ENCODE measurements at regions not wholly inside any gene's neighbourhood (a gene's known extent, or its start where the extent isn't known, plus 50 kb on each side); places are given as distances from the start of the nearest gene placed in this dataset.

- Histone ChIP-seq H3K36me3 (ENCODE audit: insufficient read depth, low read length) (0 out of 2 replicates have a peak, but pooled peaks cover 5% of the 10 kb centered on the region), H3K4me1 (ENCODE audit: insufficient read depth, low read length) (peaks cover 20% of the 10 kb centered on the region), H3K27ac (ENCODE audit: low read length) (no peak overlapping the region), H3K27me3 (ENCODE audit: insufficient read depth, low read length, poor library complexity) (no peaks in the 10 kb centered on the region), H3K4me3 (ENCODE audit: low read depth in 1 of 2, low read length in 2 of 2) (no peak overlapping the region), H2AFZ (ENCODE audit: low read depth, low read length) (no peak overlapping the region), H3K4me2 (ENCODE audit: insufficient read depth, low read length) (no peak overlapping the region), H3K9me3 (ENCODE audit: insufficient read depth, low read length, severe bottlenecking) (no peaks in the 10 kb centered on the region), H3K79me2 (ENCODE audit: insufficient read depth, low read length) (peaks cover 92% of the 10 kb centered on the region), H4K20me1 (ENCODE audit: insufficient read depth, low read length) (peaks cover 55% of the 10 kb centered on the region), H3K9ac (ENCODE audit: low read depth, low read length) (no peak overlapping the region)
- no peak for TF ChIP-seq EZH2 (IDR thresholded peaks at IDR 0.05; ENCODE audit: borderline replicate concordance, low read depth, low read length, severe bottlenecking)
- DNase-seq (no peak), ATAC-seq (ENCODE audit: insufficient read depth, low read depth) (no peak)
Measured at GRCh38 chr14:73780896-73781295, 66.7 kb upstream of the PNMA1 start.

- Histone ChIP-seq H2AFZ (ENCODE audit: low read depth, low read length) (no peak overlapping the region), H4K20me1 (ENCODE audit: insufficient read depth, low read length) (peaks cover 60% of the 10 kb centered on the region), H3K4me1 (ENCODE audit: insufficient read depth, low read length) (peaks cover 15% of the 10 kb centered on the region), H3K4me3 (ENCODE audit: low read depth in 1 of 2, low read length in 2 of 2) (no peak overlapping the region), H3K4me2 (ENCODE audit: insufficient read depth, low read length) (no peak overlapping the region), H3K79me2 (ENCODE audit: insufficient read depth, low read length) (peaks cover 92% of the 10 kb centered on the region), H3K9ac (ENCODE audit: low read depth, low read length) (no peak overlapping the region), H3K9me3 (ENCODE audit: insufficient read depth, low read length, severe bottlenecking) (no peaks in the 10 kb centered on the region), H3K27me3 (ENCODE audit: insufficient read depth, low read length, poor library complexity) (no peaks in the 10 kb centered on the region), H3K36me3 (ENCODE audit: insufficient read depth, low read length) (peaks cover 5% of the 10 kb centered on the region; the same call in 1 of the 2 replicates), H3K27ac (ENCODE audit: low read length) (no peak overlapping the region)
- no peak for TF ChIP-seq EZH2 (IDR thresholded peaks at IDR 0.05; ENCODE audit: borderline replicate concordance, low read depth, low read length, severe bottlenecking)
- TF ChIP-seq CTCF (IDR thresholded peaks at IDR 0.05; ENCODE audit: borderline replicate concordance, extremely low read depth, low read length, poor library complexity, severe bottlenecking) = no peak
- DNase-seq (no peak), ATAC-seq (ENCODE audit: insufficient read depth, low read depth) (no peak)
Measured at GRCh38 chr14:73780391-73780790, 66.2 kb upstream of the PNMA1 start.

- TF ChIP-seq CTCF (IDR thresholded peaks at IDR 0.05; ENCODE audit: borderline replicate concordance, extremely low read depth, low read length, poor library complexity, severe bottlenecking) (no peak), EZH2 (IDR thresholded peaks at IDR 0.05; ENCODE audit: borderline replicate concordance, low read depth, low read length, severe bottlenecking) (no peak)
- Histone ChIP-seq H4K20me1 (ENCODE audit: insufficient read depth, low read length) (peaks cover 67% of the 10 kb centered on the region), H3K79me2 (ENCODE audit: insufficient read depth, low read length) (peaks cover 92% of the 10 kb centered on the region), H2AFZ (ENCODE audit: low read depth, low read length) (no peak overlapping the region), H3K4me2 (ENCODE audit: insufficient read depth, low read length) (no peak overlapping the region), H3K4me3 (ENCODE audit: low read depth in 1 of 2, low read length in 2 of 2) (no peak overlapping the region), H3K27me3 (ENCODE audit: insufficient read depth, low read length, poor library complexity) (no peaks in the 10 kb centered on the region), H3K9ac (ENCODE audit: low read depth, low read length) (no peak overlapping the region), H3K27ac (ENCODE audit: low read length) (no peak overlapping the region), H3K9me3 (ENCODE audit: insufficient read depth, low read length, severe bottlenecking) (no peaks in the 10 kb centered on the region), H3K36me3 (ENCODE audit: insufficient read depth, low read length) (peaks cover 5% of the 10 kb centered on the region; the same call in 1 of the 2 replicates), H3K4me1 (ENCODE audit: insufficient read depth, low read length) (peaks cover 6% of the 10 kb centered on the region)
- DNase-seq (no peak), ATAC-seq (ENCODE audit: insufficient read depth, low read depth) (no peak)
Measured at GRCh38 chr14:73778736-73779135, 64.6 kb upstream of the PNMA1 start.

GRCh38 chr14:73777420-73777819 lies 63.2 kb upstream of the PNMA1 start:
- Histone ChIP-seq H3K27me3 (ENCODE audit: insufficient read depth, low read length, poor library complexity) (no peaks in the 10 kb centered on the region), H3K9me3 (ENCODE audit: insufficient read depth, low read length, severe bottlenecking) (no peaks in the 10 kb centered on the region), H4K20me1 (ENCODE audit: insufficient read depth, low read length) (peaks cover 64% of the 10 kb centered on the region), H3K79me2 (ENCODE audit: insufficient read depth, low read length) (peaks cover 88% of the 10 kb centered on the region), H3K4me2 (ENCODE audit: insufficient read depth, low read length) (no peak overlapping the region), H3K4me3 (ENCODE audit: low read depth in 1 of 2, low read length in 2 of 2) (no peak overlapping the region), H2AFZ (ENCODE audit: low read depth, low read length) (no peak overlapping the region), H3K9ac (ENCODE audit: low read depth, low read length) (no peak overlapping the region), H3K4me1 (ENCODE audit: insufficient read depth, low read length) (no peaks in the 10 kb centered on the region), H3K36me3 (ENCODE audit: insufficient read depth, low read length) (peaks cover 5% of the 10 kb centered on the region; the same call in 1 of the 2 replicates), H3K27ac (ENCODE audit: low read length) (no peak overlapping the region)
- DNase-seq = no peak
- TF ChIP-seq EZH2 (IDR thresholded peaks at IDR 0.05; ENCODE audit: borderline replicate concordance, low read depth, low read length, severe bottlenecking) = no peak
- TF ChIP-seq CTCF (IDR thresholded peaks at IDR 0.05; ENCODE audit: borderline replicate concordance, extremely low read depth, low read length, poor library complexity, severe bottlenecking) = peak; percentile 18
- 0 out of 3 replicates have a peak, but pooled peaks have one; percentile 42 for ATAC-seq (ENCODE audit: insufficient read depth, low read depth)
